Loucy (cell line): ENCODE measurements at regions not wholly inside any gene's neighbourhood (a gene's known extent, or its start where the extent isn't known, plus 50 kb on each side); places are given as distances from the start of the nearest gene placed in this dataset.

Experiments used
- H2AFZ ChIP-seq: fragments of 200-600 bp; sonication (generic); 2 replicates; pipeline ENCODE4 v1.6.0; 2016; ENCODE audit warnings: antibody characterized with exemption, mild to moderate bottlenecking, low read length, moderate library complexity
- H3F3A ChIP-seq: fragments of 200-600 bp; 2 replicates; pipeline ENCODE4 v1.6.0; 2016; ENCODE audit warnings: antibody characterized with exemption, low read depth, mild to moderate bottlenecking
- H3K27me3 ChIP-seq: fragments of 200-600 bp; sonication (generic); 2 replicates; pipeline ENCODE4 v1.6.1; 2014; ENCODE audit warnings: low read length, mild to moderate bottlenecking; ENCODE audit not compliant: insufficient read depth, poor library complexity, severe bottlenecking
- H3K36me3 ChIP-seq: fragments of 200-600 bp; sonication (generic); 2 replicates; pipeline ENCODE4 v1.6.1; 2016; ENCODE audit warnings: low read length; ENCODE audit not compliant: insufficient read depth
- H3K4me1 ChIP-seq: fragments of 200-600 bp; sonication (generic); 2 replicates; pipeline ENCODE4 v1.5.1; 2014; ENCODE audit warnings: low read length, mild to moderate bottlenecking; ENCODE audit not compliant: insufficient read depth, poor library complexity, severe bottlenecking
- H3K4me2 ChIP-seq: fragments of 200-600 bp; sonication (generic); 2 replicates; pipeline ENCODE4 v1.6.0; 2014; ENCODE audit warnings: antibody characterized with exemption, low read length, low read depth, mild to moderate bottlenecking; ENCODE audit not compliant: poor library complexity, severe bottlenecking
- H3K4me3 ChIP-seq: fragments of 200-600 bp; sonication (generic); 2 replicates; pipeline ENCODE4 v1.5.1; 2014; ENCODE audit warnings: low read length, mild to moderate bottlenecking, mixed read lengths; ENCODE audit not compliant: poor library complexity, severe bottlenecking
- H3K79me2 ChIP-seq: fragments of 200-600 bp; sonication (generic); 2 replicates; pipeline ENCODE4 v1.6.1; 2014; ENCODE audit warnings: low read length; ENCODE audit not compliant: insufficient read depth
- H3K9ac ChIP-seq: fragments of 200-600 bp; sonication (generic); 2 replicates; pipeline ENCODE4 v1.6.0; 2014; ENCODE audit warnings: mild to moderate bottlenecking, low read depth, low read length, moderate library complexity; ENCODE audit not compliant: poor library complexity, severe bottlenecking
- H3K9me2 ChIP-seq: fragments of 200-600 bp; sonication (generic); replicated peaks from 2 replicates; pipeline ENCODE4 v1.6.1; 2016; ENCODE audit warnings: low read depth, low read length, mixed read lengths
- H3K9me3 ChIP-seq: fragments of 200-600 bp; sonication (generic); 2 replicates; pipeline ENCODE4 v1.6.1; 2014; ENCODE audit warnings: mild to moderate bottlenecking, antibody characterized with exemption, low read length, low read depth; ENCODE audit not compliant: insufficient read depth
- H4K20me1 ChIP-seq: fragments of 200-600 bp; sonication (generic); 2 replicates; pipeline ENCODE4 v1.6.0; 2014; ENCODE audit warnings: antibody characterized with exemption, low read length, mild to moderate bottlenecking; ENCODE audit not compliant: insufficient read depth, poor library complexity, severe bottlenecking
- CTCF ChIP-seq: fragments of 200-600 bp; sonication (generic); conservative IDR thresholded peaks from 2 replicates; pipeline ENCODE4 v1.5.1; 2014; ENCODE audit warnings: mild to moderate bottlenecking, antibody characterized with exemption, low read length
- EZH2phosphoT487 ChIP-seq: fragments of 200-600 bp; IDR thresholded peaks from 2 replicates; pipeline ENCODE4 v1.6.1; 2018; ENCODE audit warnings: antibody characterized with exemption, mild to moderate bottlenecking, moderate library complexity, borderline replicate concordance

DNA sequence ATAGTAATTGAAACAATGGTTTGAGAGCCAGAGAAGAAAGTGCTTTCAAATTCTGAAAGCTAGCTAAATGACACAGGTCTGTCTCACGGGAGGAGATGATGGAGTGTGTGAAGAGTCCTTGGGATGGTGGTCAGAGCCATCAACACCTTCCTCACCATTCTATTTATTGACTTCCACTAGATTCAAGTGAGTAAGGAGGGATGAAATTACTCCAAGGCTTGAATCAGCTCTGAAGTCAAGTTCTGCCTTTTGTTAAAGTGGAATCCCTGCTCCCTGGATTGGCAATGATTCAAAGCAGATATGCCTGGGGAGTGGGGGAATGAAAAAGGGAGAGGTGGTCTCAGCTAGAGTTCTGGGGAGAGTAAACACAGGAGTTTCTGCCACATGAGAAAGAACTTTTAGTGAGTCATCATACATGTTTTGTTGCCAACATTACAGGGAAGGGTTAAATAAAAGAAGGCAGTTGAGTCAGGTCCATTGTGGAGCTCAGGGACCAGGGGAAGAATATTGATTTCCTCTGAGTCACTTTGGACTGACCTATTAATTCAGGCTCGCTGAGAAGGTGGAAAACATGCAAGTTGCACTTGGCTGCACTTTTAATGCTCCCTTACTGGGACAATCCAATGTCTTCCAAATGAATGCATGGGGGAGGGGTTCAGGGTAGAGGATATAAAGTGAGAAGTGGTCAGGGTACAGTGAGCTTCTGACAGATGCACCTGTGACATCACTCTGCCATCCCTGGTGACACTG lies 142.7 kb downstream of the TBX5 start:
- Histone ChIP-seq H3K4me2 (no peak overlapping the region), H2AFZ (no peak overlapping the region), H3F3A (no peaks in the 10 kb centered on the region), H3K27me3 (no peaks in the 10 kb centered on the region), H4K20me1 (no peaks in the 10 kb centered on the region), H3K9me3 (no peaks in the 10 kb centered on the region), H3K4me1 (no peaks in the 10 kb centered on the region), H3K9me2 (no peaks in the 10 kb centered on the region), H3K4me3 (no peak overlapping the region), H3K79me2 (no peaks in the 10 kb centered on the region), H3K9ac (no peak overlapping the region), H3K36me3 (no peaks in the 10 kb centered on the region)
- TF ChIP-seq CTCF = no peak
- no peak for TF ChIP-seq EZH2phosphoT487

GRCh38 chr12:114257687-114258086 lies 148.3 kb downstream of the TBX5 start:
- Histone ChIP-seq H3K9ac (no peak overlapping the region), H2AFZ (no peak overlapping the region), H3K36me3 (no peaks in the 10 kb centered on the region), H3K9me3 (no peaks in the 10 kb centered on the region), H3F3A (no peaks in the 10 kb centered on the region), H4K20me1 (no peaks in the 10 kb centered on the region), H3K27me3 (no peaks in the 10 kb centered on the region), H3K9me2 (no peaks in the 10 kb centered on the region), H3K4me2 (no peak overlapping the region), H3K79me2 (no peaks in the 10 kb centered on the region), H3K4me1 (no peaks in the 10 kb centered on the region), H3K4me3 (no peak overlapping the region)
- no peak for TF ChIP-seq EZH2phosphoT487
- no peak for TF ChIP-seq CTCF

- Histone ChIP-seq H3K4me1 (no peaks in the 10 kb centered on the region), H3K9me2 (no peaks in the 10 kb centered on the region), H3K79me2 (no peaks in the 10 kb centered on the region), H3K36me3 (no peaks in the 10 kb centered on the region), H4K20me1 (no peaks in the 10 kb centered on the region), H3K27me3 (no peaks in the 10 kb centered on the region), H3K9ac (no peak overlapping the region), H3K9me3 (no peaks in the 10 kb centered on the region), H3K4me3 (no peak overlapping the region), H3F3A (no peaks in the 10 kb centered on the region), H3K4me2 (no peak overlapping the region), H2AFZ (no peak overlapping the region)
- no peak for TF ChIP-seq CTCF
- no peak for TF ChIP-seq EZH2phosphoT487
Measured at GRCh38 chr12:114254998-114255397, 150.9 kb downstream of the TBX5 start.
